HepG2 (cell line): ENCODE measurements at regions not wholly inside any gene's neighbourhood (a gene's known extent, or its start where the extent isn't known, plus 50 kb on each side); places are given as distances from the start of the nearest gene placed in this dataset.

Experiments used
- ADNP ChIP-seq: sonication (generic); formaldehyde crosslinking; IDR thresholded peaks from 2 replicates; pipeline ENCODE4 v1.4.0; 2020; ENCODE audit warnings: missing genetic modification reagents
- ARID4A ChIP-seq: sonication (generic); formaldehyde crosslinking; IDR thresholded peaks from 2 replicates; pipeline ENCODE4 v1.5.0; 2020; ENCODE audit warnings: mild to moderate bottlenecking, missing genetic modification reagents, borderline replicate concordance
- ATF4 ChIP-seq, 2 experiments: fragments of 450-650 bp in 1 of 2; sonication (generic) in 1 of 2; formaldehyde crosslinking; IDR thresholded peaks; 2 replicates each; pipeline versions ENCODE4 v1.5.0 to v1.8.0; 2020 to 2022; ENCODE audit warnings: mild to moderate bottlenecking in 1 of 2, missing genetic modification reagents in 1 of 2
- HNRNPK ChIP-seq: fragments of 200-400 bp; formaldehyde crosslinking; IDR thresholded peaks from 2 replicates; pipeline ENCODE4 v1.6.1; 2018; ENCODE audit warnings: low read length, low read depth, moderate library complexity, mild to moderate bottlenecking; ENCODE audit not compliant: poor library complexity, severe bottlenecking
- IRF9 ChIP-seq: sonication (generic); formaldehyde crosslinking; IDR thresholded peaks from 2 replicates; pipeline ENCODE4 v1.8.0; 2022; ENCODE audit warnings: missing genetic modification reagents, mild to moderate bottlenecking, borderline replicate concordance
- KDM2A ChIP-seq: sonication (generic); formaldehyde crosslinking; IDR thresholded peaks from 2 replicates; pipeline ENCODE4 v1.4.0; 2020; ENCODE audit warnings: low read depth, missing genetic modification reagents, borderline replicate concordance
- MXD3 ChIP-seq: IDR thresholded peaks from 2 replicates; pipeline ENCODE4 v1.6.1; 2016; ENCODE audit warnings: mild to moderate bottlenecking, missing biosample characterization, missing genetic modification reagents
- POGK ChIP-seq: sonication (generic); formaldehyde crosslinking; conservative IDR thresholded peaks from 2 replicates; pipeline ENCODE4 v1.8.0; 2022; ENCODE audit warnings: mild to moderate bottlenecking, moderate library complexity, missing genetic modification reagents
- SIN3B ChIP-seq: fragments of 150-350 bp; IDR thresholded peaks from 2 replicates; pipeline ENCODE4 v1.6.1; 2014; ENCODE audit warnings: low read length
- SMARCE1 ChIP-seq: fragments of 450-650 bp; IDR thresholded peaks from 2 replicates; pipeline ENCODE4 v1.6.1; 2017; ENCODE audit warnings: borderline replicate concordance
- SRSF1 ChIP-seq: fragments of 200-400 bp; formaldehyde crosslinking; optimal IDR thresholded peaks from 2 replicates; pipeline ENCODE3; 2017; ENCODE audit warnings: mild to moderate bottlenecking, low read depth, low read length, moderate library complexity
- THAP8 ChIP-seq: sonication (generic); formaldehyde crosslinking; IDR thresholded peaks from 2 replicates; pipeline ENCODE4 v1.5.1; 2020; ENCODE audit warnings: missing genetic modification reagents, mild to moderate bottlenecking, borderline replicate concordance
- ZNF275 ChIP-seq: sonication (generic); formaldehyde crosslinking; IDR thresholded peaks from 2 replicates; pipeline ENCODE4 v1.8.0; 2022; ENCODE audit warnings: missing genetic modification reagents, mild to moderate bottlenecking, inconsistent platforms, borderline replicate concordance
- ZNF530 ChIP-seq: sonication (generic); formaldehyde crosslinking; IDR thresholded peaks from 2 replicates; pipeline ENCODE4 v1.5.0; 2020; ENCODE audit warnings: low read depth, mild to moderate bottlenecking, missing genetic modification reagents
- ZNF550 ChIP-seq: sonication (generic); formaldehyde crosslinking; IDR thresholded peaks from 2 replicates; pipeline ENCODE4 v1.4.0; 2020; ENCODE audit warnings: mild to moderate bottlenecking, missing genetic modification reagents, borderline replicate concordance
- ZNF674 ChIP-seq: sonication (generic); formaldehyde crosslinking; IDR thresholded peaks from 2 replicates; pipeline ENCODE4 v1.5.0; 2020; ENCODE audit warnings: low read depth, mild to moderate bottlenecking, missing genetic modification reagents
- ZNF879 ChIP-seq: sonication (generic); formaldehyde crosslinking; IDR thresholded peaks from 2 replicates; pipeline ENCODE4 v1.8.1; 2023; ENCODE audit warnings: missing genetic modification reagents

- no peak for TF ChIP-seq ZNF550 (CRISPR knock-in tag)
- no peak; the same call in 1 of the 2 replicates for TF ChIP-seq IRF9 (CRISPR knock-in tag)
- TF ChIP-seq HNRNPK = no peak
- TF ChIP-seq ATF4 (CRISPR knock-in tag; IDR thresholded peaks at IDR 0.05) = peak in 1 of 2 experiments; percentile 83; a peak in 3 of 4 replicates
- no peak for TF ChIP-seq SMARCE1
- no peak for TF ChIP-seq ZNF674
- no peak for TF ChIP-seq SRSF1
- TF ChIP-seq MXD3 (CRISPR knock-in tag) = peak; percentile 36; the same call in 1 of the 2 replicates
- TF ChIP-seq ADNP (CRISPR knock-in tag) = no peak
- no peak for TF ChIP-seq SIN3B
- TF ChIP-seq KDM2A = no peak
- no peak for TF ChIP-seq ZNF530 (CRISPR knock-in tag)
- no peak for TF ChIP-seq THAP8
- TF ChIP-seq ARID4A = peak; percentile 53; the same call in 1 of the 2 replicates
- peak; percentile 89; the same call in 1 of the 2 replicates for TF ChIP-seq POGK (CRISPR knock-in tag)
- peak; percentile 61; the same call in 1 of the 2 replicates for TF ChIP-seq ZNF879
- TF ChIP-seq ZNF275 (CRISPR knock-in tag) = 0 out of 2 replicates have a peak, but pooled peaks have one; percentile 26
Measured at GRCh38 chr6:137723273-137724017, 143.6 kb upstream of the TNFAIP3 start (continued).
